A549 (cell line): ENCODE measurements at regions not wholly inside any gene's neighbourhood (a gene's known extent, or its start where the extent isn't known, plus 50 kb on each side); places are given as distances from the start of the nearest gene placed in this dataset.

Source experiments
- ATAC-seq, 2 experiments: fragments of 200-7000 bp in 1 of 2; fragments of >200 bp in 1 of 2; cut with Nextera tagmentation in 1 of 2; cut with Tn5 transposase in 1 of 2; 3 replicates each; pipeline versions ENCODE4 v1.8.0 to v1.9.1; 2018 to 2020; ENCODE audit warnings: mild to moderate bottlenecking in 1 of 2, moderate library complexity in 1 of 2
- CTCF ChIA-PET: fragments of 300-600 bp; sonication (Branson Sonifier 250); formaldehyde crosslinking; extraction: SDS; loops from one replicate; lab custom pipeline; 2021; ENCODE audit warnings: antibody characterized with exemption, inconsistent platforms; lab: Yijun Ruan, JAX
- POLR2A ChIA-PET: fragments of 350-600 bp; formaldehyde crosslinking; extraction: SDS; loops from one replicate; lab custom pipeline; 2021; ENCODE audit warnings: antibody characterized with exemption, inconsistent platforms; lab: Yijun Ruan, JAX
- DNase-seq, 2 experiments: peaks; one replicate each; pipeline versions ENCODE4 v3.0.0 to v3.0.0-alpha.2; 2011 to 2016; ENCODE audit warnings: low read depth in 1 of 2, low spot score in 1 of 2
- FAIRE-seq: peaks from 2 replicates; lab custom pipeline; 2011; peaks lifted over from hg19 to GRCh38; lab: Jason Lieb, UNC
- H3K27ac ChIP-seq, 2 experiments: fragments of >200 bp; sonication (Bioruptor Twin); formaldehyde crosslinking; 3 replicates each; pipeline ENCODE4 v1.5.1; 2016 to 2017
- H3K4me1 ChIP-seq: fragments of >200 bp; sonication (Bioruptor Twin); formaldehyde crosslinking; 3 replicates; pipeline ENCODE4 v1.6.1; 2016
- H3K4me2 ChIP-seq: fragments of >200 bp; sonication (Bioruptor Twin); formaldehyde crosslinking; 3 replicates; pipeline ENCODE4 v1.6.1; 2016
- H3K4me3 ChIP-seq: fragments of >200 bp; sonication (Bioruptor Twin); formaldehyde crosslinking; 3 replicates; pipeline ENCODE4 v1.5.1; 2016
- H3K9me3 ChIP-seq: fragments of >200 bp; sonication (Bioruptor Twin); formaldehyde crosslinking; 3 replicates; pipeline ENCODE4 v1.6.1; 2016
- CEBPB ChIP-seq, 2 experiments: fragments of >200 bp in 1 of 2; sonication (Bioruptor Twin) in 1 of 2; formaldehyde crosslinking in 1 of 2; IDR thresholded peaks; 2 replicates each; pipeline ENCODE4 v1.6.1; 2012 to 2016
- CHD2 ChIP-seq: fragments of 150-350 bp; IDR thresholded peaks from 2 replicates; pipeline ENCODE4 v1.6.1; 2014; ENCODE audit warnings: low read length; ENCODE audit not compliant: partially characterized antibody
- CHD4 ChIP-seq: fragments of 200-600 bp; sonication (generic); IDR thresholded peaks from 2 replicates; pipeline ENCODE4 v1.6.1; 2016; ENCODE audit warnings: antibody characterized with exemption, mild to moderate bottlenecking, borderline replicate concordance
- CTCF ChIP-seq: fragments of >200 bp; sonication (Bioruptor Twin); formaldehyde crosslinking; IDR thresholded peaks from 3 replicates; pipeline ENCODE4 v1.5.1; 2016
- EHMT2 ChIP-seq: fragments of 200-600 bp; sonication (generic); IDR thresholded peaks from 2 replicates; pipeline ENCODE4 v1.6.1; 2016; ENCODE audit warnings: antibody characterized with exemption, low read depth, mild to moderate bottlenecking, moderate library complexity
- ELK1 ChIP-seq: fragments of 150-350 bp; IDR thresholded peaks from 2 replicates; pipeline ENCODE4 v1.6.1; 2014; ENCODE audit warnings: low read depth, mild to moderate bottlenecking, low read length
- EP300 ChIP-seq, 2 experiments: fragments of >200 bp; sonication (Bioruptor Twin); formaldehyde crosslinking; IDR thresholded peaks; 2 replicates in 1 of 2; 3 replicates in 1 of 2; pipeline ENCODE4 v1.6.1; 2016 to 2017
- FOSB ChIP-seq: fragments of 250-450 bp; sonication (Bioruptor Pico); IDR thresholded peaks from 2 replicates; pipeline ENCODE4 v1.5.0; 2020; ENCODE audit warnings: mild to moderate bottlenecking, moderate library complexity
- HDAC2 ChIP-seq: fragments of 200-600 bp; sonication (generic); IDR thresholded peaks from 2 replicates; pipeline ENCODE4 v1.6.1; 2016
- HEYL ChIP-seq: fragments of 250-450 bp; sonication (Bioruptor Pico); IDR thresholded peaks from 2 replicates; pipeline ENCODE4 v1.8.0; 2021; ENCODE audit warnings: mild to moderate bottlenecking, moderate library complexity
- HOXA7 ChIP-seq: fragments of 250-450 bp; sonication (Bioruptor Pico); IDR thresholded peaks from 2 replicates; pipeline ENCODE4 v1.5.0; 2020; ENCODE audit warnings: mild to moderate bottlenecking, moderate library complexity
- HOXB13 ChIP-seq: fragments of 250-450 bp; sonication (Bioruptor Pico); IDR thresholded peaks from 2 replicates; pipeline ENCODE4 v1.5.0; 2020; ENCODE audit warnings: low read depth, mild to moderate bottlenecking, moderate library complexity
- JUN ChIP-seq, 2 experiments: fragments of >200 bp; sonication (Bioruptor Twin); formaldehyde crosslinking; IDR thresholded peaks; 2 replicates in 1 of 2; 3 replicates in 1 of 2; pipeline ENCODE4 v1.6.1; 2016 to 2017
- MAFK ChIP-seq: fragments of 450-650 bp; IDR thresholded peaks from 2 replicates; pipeline ENCODE4 v1.6.1; 2014; ENCODE audit not compliant: partially characterized antibody
- MAX ChIP-seq: IDR thresholded peaks from 2 replicates; pipeline ENCODE4 v1.6.1; 2012
- NFE2L2 ChIP-seq: fragments of 150-350 bp; conservative IDR thresholded peaks from 2 replicates; pipeline ENCODE4 v1.6.1; 2014; ENCODE audit warnings: low read length
- POLR2A ChIP-seq: IDR thresholded peaks from 2 replicates; pipeline ENCODE4 v1.6.1; 2012; ENCODE audit warnings: mild to moderate bottlenecking, low read length
- POLR2AphosphoS2 ChIP-seq: conservative IDR thresholded peaks from 2 replicates; pipeline ENCODE4 v1.6.1; 2012; ENCODE audit warnings: low read length, improper control_type of control experiment, inconsistent platforms
- RAD21 ChIP-seq, 2 experiments: fragments of >200 bp in 1 of 2; sonication (Bioruptor Twin) in 1 of 2; formaldehyde crosslinking in 1 of 2; IDR thresholded peaks in 1 of 2; conservative IDR thresholded peaks in 1 of 2; 2 replicates in 1 of 2; 3 replicates in 1 of 2; pipeline ENCODE4 v1.6.1; 2012 to 2018; ENCODE audit warnings: inconsistent platforms in 1 of 2
- RARB ChIP-seq: fragments of 250-450 bp; sonication (Bioruptor Pico); IDR thresholded peaks from 2 replicates; pipeline ENCODE4 v1.8.0; 2021; ENCODE audit warnings: mild to moderate bottlenecking, moderate library complexity
- RCOR1 ChIP-seq: fragments of 150-350 bp; IDR thresholded peaks from 2 replicates; pipeline ENCODE4 v1.6.1; 2014; ENCODE audit warnings: antibody characterized with exemption, low read length, low read depth
- REST ChIP-seq: fragments of 200-600 bp; sonication (generic); IDR thresholded peaks from 2 replicates; pipeline ENCODE4 v1.6.1; 2016; ENCODE audit warnings: antibody characterized with exemption, mild to moderate bottlenecking, moderate library complexity
- RFX5 ChIP-seq: fragments of 450-650 bp; IDR thresholded peaks from 2 replicates; pipeline ENCODE4 v1.7.1; 2014; ENCODE audit warnings: antibody characterized with exemption, mild to moderate bottlenecking, moderate library complexity
- SREBF2 ChIP-seq: fragments of 450-650 bp; IDR thresholded peaks from 2 replicates; pipeline ENCODE4 v1.6.1; 2014; ENCODE audit warnings: mild to moderate bottlenecking, moderate library complexity
- TP53 ChIP-seq: fragments of 250-450 bp; sonication (Bioruptor Pico); IDR thresholded peaks from 2 replicates; pipeline ENCODE4 v1.5.0; 2021; ENCODE audit warnings: mild to moderate bottlenecking, moderate library complexity
- WGBS: methylation state at CpG from one replicate; pipeline ENCODE4 v1.1.6; 2017; ENCODE audit errors: missing lambda C conversion rate; 5-methylcytosine and 5-hydroxymethylcytosine counted together
- TF ChIP-seq, protein P1 (sequence below): fragments of 250-450 bp; sonication (Bioruptor Pico); IDR thresholded peaks from 2 replicates; pipeline ENCODE4 v1.5.0; 2020; ENCODE audit warnings: low read depth, mild to moderate bottlenecking, moderate library complexity

DNA sequence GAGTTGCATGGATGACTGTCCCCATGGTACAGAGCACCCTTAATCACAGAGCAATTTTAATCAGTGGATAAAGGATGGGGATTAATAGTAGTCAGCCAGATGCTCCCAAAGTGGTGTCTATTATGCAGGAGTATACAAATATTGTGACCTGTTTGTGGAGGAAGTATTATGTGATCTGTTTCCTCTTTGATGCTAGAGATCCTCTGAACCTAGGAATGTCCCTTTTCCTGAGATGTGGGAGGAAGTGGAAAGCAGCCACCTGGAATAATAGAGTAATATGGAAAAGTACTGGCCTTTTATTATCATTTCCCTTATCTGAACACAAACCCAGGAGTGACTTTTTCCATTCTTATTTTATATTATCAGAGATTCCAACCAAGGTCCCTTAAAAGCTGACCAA, 94.2 kb upstream of the EFEMP1 start (continued):
- no peak for TF ChIP-seq HDAC2
- no peak for TF ChIP-seq FOSB
- TF ChIP-seq, all 56 proteins: peak for 0

GRCh38 chr2:56018267-56018666, 94.7 kb upstream of the EFEMP1 start:
- Histone ChIP-seq H3K9me3 (no peaks in the 10 kb centered on the region), H3K4me1 (no peaks in the 10 kb centered on the region; the same call in 2 of the 3 replicates)
- POLR2A ChIA-PET: no interaction called here
- CTCF ChIA-PET: interaction anchor here (1.8 to 7.2 kb wide), 2 partner anchors 15 to 299 kb away, joined by 4 to 42 read pairs; no protein-coding TSS in a partner anchor
- 82% methylated on average over 8 of the region's 8 CpGs for WGBS
- FAIRE-seq: no peak
- TF ChIP-seq EP300 (IDR thresholded peaks at IDR 0.05): no peak
- no peak for TF ChIP-seq HEYL
- TF ChIP-seq RAD21 (conservative IDR thresholded peaks at IDR 0.05 in 1 of 2, IDR thresholded peaks at IDR 0.05 in 1 of 2): no peak
- no peak for TF ChIP-seq MAX
- TF ChIP-seq JUN (IDR thresholded peaks at IDR 0.05): no peak
- TF ChIP-seq RFX5: no peak
- TF ChIP-seq HOXB13: no peak
- no peak for TF ChIP-seq ELK1
- no peak for TF ChIP-seq EHMT2
- no peak for TF ChIP-seq TP53 (CRISPR knock-in tag)
- TF ChIP-seq REST: no peak
- TF ChIP-seq POLR2A: no peak
- no peak for TF ChIP-seq CEBPB (IDR thresholded peaks at IDR 0.05)
- TF ChIP-seq CHD2: no peak
- TF ChIP-seq, all 56 proteins: peak for 0
- no peak overlapping the region for H3K27ac ChIP-seq
- H3K4me3 ChIP-seq: no peak overlapping the region
- DNase-seq (no peak), ATAC-seq (no peak)
- no peak overlapping the region for H3K4me2 ChIP-seq

DNA sequence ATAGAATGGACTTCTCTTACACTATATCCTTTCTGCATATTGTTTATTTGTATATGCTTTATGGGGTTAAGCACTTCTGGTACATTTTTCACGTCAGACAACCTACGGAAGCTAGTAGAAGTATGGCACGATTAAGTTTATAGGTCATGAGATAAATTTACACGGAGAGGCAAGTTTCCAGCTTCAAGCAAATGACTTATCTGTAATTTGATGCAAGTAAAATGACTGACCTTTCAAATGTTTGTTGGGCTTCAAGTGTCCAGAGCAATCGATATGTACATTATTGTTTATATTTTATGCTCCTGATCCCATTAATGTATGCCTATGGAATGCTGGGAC, 97.5 kb upstream of the EFEMP1 start:
- peak overlapping the region; percentile 50 for H3K4me2 ChIP-seq
- H3K4me1 ChIP-seq: no peaks in the 10 kb centered on the region; the same call in 2 of the 3 replicates
- TF ChIP-seq EHMT2 (no peak), RCOR1 (no peak), HOXB13 (no peak), CEBPB (IDR thresholded peaks at IDR 0.05) (no peak), SREBF2 (no peak), HOXA7 (no peak), POLR2A (no peak), FOSB (no peak), RARB (CRISPR knock-in tag) (no peak), POLR2AphosphoS2 (no peak), CTCF (no peak), NFE2L2 (no peak), MAFK (no peak), JUN (IDR thresholded peaks at IDR 0.05) (no peak), CHD4 (no peak)
- TF ChIP-seq, protein P1, sequence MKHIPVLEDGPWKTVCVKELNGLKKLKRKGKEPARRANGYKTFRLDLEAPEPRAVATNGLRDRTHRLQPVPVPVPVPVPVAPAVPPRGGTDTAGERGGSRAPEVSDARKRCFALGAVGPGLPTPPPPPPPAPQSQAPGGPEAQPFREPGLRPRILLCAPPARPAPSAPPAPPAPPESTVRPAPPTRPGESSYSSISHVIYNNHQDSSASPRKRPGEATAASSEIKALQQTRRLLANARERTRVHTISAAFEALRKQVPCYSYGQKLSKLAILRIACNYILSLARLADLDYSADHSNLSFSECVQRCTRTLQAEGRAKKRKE (CRISPR knock-in tag): no peak
- TF ChIP-seq, all 56 proteins: peak for 0
- H3K4me3 ChIP-seq: no peak overlapping the region
- FAIRE-seq: no peak
- WGBS: 83% methylated on average over 5 of the region's 5 CpGs
- no peak for ATAC-seq
- DNase-seq: no peak
- H3K9me3 ChIP-seq: no peaks in the 10 kb centered on the region
- POLR2A ChIA-PET: no interaction called here
- CTCF ChIA-PET: interaction anchor here (0.6 to 7.2 kb wide), 8 partner anchors 11 to 386 kb away, joined by 3 to 42 read pairs (median 4); no protein-coding TSS in a partner anchor
- H3K27ac ChIP-seq: no peak overlapping the region
